Suppressor macrophage treated with lipopolysaccharide for 4 hours (primary cell): ENCODE measurements at regions not wholly inside any gene's neighbourhood (a gene's known extent, or its start where the extent isn't known, plus 50 kb on each side); places are given as distances from the start of the nearest gene placed in this dataset.

Experiments
- DNase-seq: peaks from one replicate; pipeline ENCODE4 v3.0.0-alpha.2; 2020

GRCh38 chr15:38073178-38073946 lies 138.9 kb downstream of the TMCO5A start:
- DNase-seq: no peak

- DNase-seq: no peak
Observed at GRCh38 chr15:38074029-38074428, 139.6 kb downstream of the TMCO5A start.

GRCh38 chr15:38075466-38075865 lies 141.0 kb downstream of the TMCO5A start:
- DNase-seq: no peak

GRCh38 chr15:38076786-38077185 lies 142.3 kb downstream of the TMCO5A start:
- no peak for DNase-seq

GRCh38 chr15:38079236-38079635 lies 144.8 kb downstream of the TMCO5A start:
- no peak for DNase-seq

- DNase-seq: peak; percentile 51
Observed at GRCh38 chr15:38080651-38081275, 146.3 kb downstream of the TMCO5A start.

GRCh38 chr15:38084289-38084688 lies 149.8 kb downstream of the TMCO5A start:
- peak; percentile 64 for DNase-seq

GRCh38 chr15:38085114-38085513 lies 150.7 kb downstream of the TMCO5A start:
- DNase-seq: peak; percentile 60

- DNase-seq: peak; percentile 62
Observed at GRCh38 chr15:38085931-38086568, 151.6 kb downstream of the TMCO5A start.

- no peak for DNase-seq
Observed at GRCh38 chr15:38086611-38087010, 152.2 kb downstream of the TMCO5A start.

- DNase-seq: no peak
Observed at GRCh38 chr15:38088971-38089370, 154.5 kb downstream of the TMCO5A start.

- DNase-seq: no peak
Observed at GRCh38 chr15:38090223-38090622, 155.8 kb downstream of the TMCO5A start.

- DNase-seq: no peak
Observed at GRCh38 chr15:38090678-38091077, 156.2 kb downstream of the TMCO5A start.

- DNase-seq: no peak
Observed at GRCh38 chr15:38091078-38091645, 156.7 kb downstream of the TMCO5A start.

- DNase-seq: no peak
Observed at GRCh38 chr15:38093931-38094330, 158.7 kb upstream of the SPRED1 start.

GRCh38 chr15:38102972-38103371 lies 149.7 kb upstream of the SPRED1 start:
- DNase-seq: no peak

GRCh38 chr15:38103564-38103963 lies 149.1 kb upstream of the SPRED1 start:
- no peak for DNase-seq

GRCh38 chr15:38111070-38111469 lies 141.6 kb upstream of the SPRED1 start:
- no peak for DNase-seq

- DNase-seq: no peak
Observed at GRCh38 chr15:38112406-38112805, 140.2 kb upstream of the SPRED1 start.

- no peak for DNase-seq
Observed at GRCh38 chr15:38115121-38115520, 137.5 kb upstream of the SPRED1 start.

GRCh38 chr15:38117781-38118180 lies 134.9 kb upstream of the SPRED1 start:
- no peak for DNase-seq

GRCh38 chr15:38119865-38120264 lies 132.8 kb upstream of the SPRED1 start:
- peak; percentile 43 for DNase-seq

GRCh38 chr15:38127306-38127771 lies 125.3 kb upstream of the SPRED1 start:
- DNase-seq: no peak

- peak; percentile 89 for DNase-seq
Observed at GRCh38 chr15:38128341-38128781, 124.3 kb upstream of the SPRED1 start.
